ENCODE measurements at regions not wholly inside any gene's neighbourhood (a gene's known extent, or its start where the extent isn't known, plus 50 kb on each side); places are given as distances from the start of the nearest gene placed in this dataset.
"Not testable (repeated sequence)": the region's sequence is repeated elsewhere in the genome, so short reads cannot be mapped to it uniquely, and the experiment has no call there.

GRCh38 chr2:44087036-44087713, 81.5 kb upstream of the PPM1B start:
- DNase-seq = peak; percentile 20

DNA sequence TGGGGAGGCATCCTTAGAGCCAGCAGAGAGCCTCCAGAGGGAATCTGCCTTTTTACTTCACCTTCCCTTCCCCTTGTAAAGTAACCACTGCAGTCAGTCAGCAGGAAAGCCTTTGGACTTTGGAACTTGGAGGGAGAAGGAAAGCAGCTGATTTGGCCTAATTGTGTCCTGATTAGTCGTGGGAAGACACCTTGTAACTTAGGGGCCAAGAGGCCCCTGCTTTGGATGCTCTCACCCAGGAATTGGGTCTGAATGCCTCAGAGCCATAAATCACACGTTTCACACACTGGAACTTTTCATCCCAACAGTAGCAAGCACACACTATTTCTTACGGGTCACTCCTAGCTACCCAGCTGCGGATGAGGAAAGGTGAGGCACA, 81.0 kb upstream of the PPM1B start:
- DNase-seq = no peak

- not testable (repeated sequence) for DNase-seq
Measured at GRCh38 chr2:44092519-44092918, 76.2 kb upstream of the PPM1B start.

DNA sequence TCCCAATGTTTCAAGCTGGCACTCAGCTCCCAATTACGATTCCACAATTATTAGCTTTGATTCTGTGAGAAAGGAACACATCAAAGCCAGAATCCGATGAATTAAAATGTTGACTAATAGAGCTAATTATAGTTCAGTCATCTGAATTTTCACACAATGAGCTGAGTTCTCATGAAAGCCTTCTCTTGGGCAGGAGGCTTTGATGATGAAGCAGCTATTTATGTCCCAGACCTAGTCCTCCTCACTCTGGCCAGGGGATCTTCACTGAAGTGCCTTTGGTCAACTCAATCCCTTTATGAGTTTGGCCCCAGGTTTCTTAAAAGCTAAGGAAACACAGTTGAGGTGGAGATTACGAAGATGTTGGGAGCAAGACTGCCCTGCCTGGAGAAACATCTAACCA, 74.7 kb upstream of the PPM1B start:
- no peak for DNase-seq

DNA sequence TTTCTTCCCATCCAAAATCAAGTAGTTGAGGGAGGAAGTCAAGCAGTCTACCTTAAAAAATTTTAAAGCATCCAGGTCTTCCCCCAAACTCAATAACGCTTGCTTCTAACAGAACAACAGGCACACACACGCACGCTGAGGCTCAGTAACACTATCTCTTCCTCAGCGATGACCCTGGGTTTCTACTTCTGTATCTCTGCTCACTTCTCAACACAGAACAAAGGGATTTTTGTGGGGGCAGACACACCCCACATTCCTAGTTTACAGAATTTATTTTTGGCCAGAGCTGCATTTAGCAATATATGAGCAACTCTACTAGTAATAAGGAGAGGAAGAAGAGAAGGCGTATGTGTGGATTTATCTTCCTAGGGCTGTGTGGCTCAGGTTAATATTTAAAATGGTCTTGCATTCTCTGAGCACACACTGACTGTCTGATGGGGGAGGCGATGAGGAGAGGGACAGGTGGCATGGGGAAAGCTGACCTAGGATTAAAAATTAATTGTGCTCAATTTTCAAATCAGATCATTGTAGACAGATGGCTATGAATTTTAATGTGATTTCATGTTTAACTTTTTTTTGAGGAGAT, 71.3 kb upstream of the PPM1B start:
- DNase-seq = no peak

GRCh38 chr2:44098050-44098449, 70.6 kb upstream of the PPM1B start:
- no peak for DNase-seq

- DNase-seq = no peak
Measured at GRCh38 chr2:44098891-44099290, 69.8 kb upstream of the PPM1B start.

DNA sequence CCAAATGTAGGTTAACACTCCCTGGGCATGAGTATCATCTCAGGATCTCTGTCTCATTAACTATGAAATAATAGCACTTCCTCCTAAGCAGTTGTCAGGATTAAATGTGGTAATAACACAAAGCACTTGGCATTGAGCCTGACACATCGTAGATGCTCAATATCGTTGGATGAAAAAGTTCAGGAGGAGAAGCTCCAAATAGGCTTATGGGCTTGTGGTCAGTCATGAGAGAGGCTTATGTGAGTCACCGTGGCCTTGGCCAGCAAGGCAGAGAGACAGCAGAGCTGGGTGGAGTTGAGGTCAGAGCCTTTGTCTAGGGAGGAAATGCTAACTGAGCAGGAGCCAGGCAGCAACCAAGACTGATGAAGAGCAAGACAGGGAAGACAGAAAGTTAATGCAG, 68.3 kb upstream of the PPM1B start:
- DNase-seq = no peak

DNA sequence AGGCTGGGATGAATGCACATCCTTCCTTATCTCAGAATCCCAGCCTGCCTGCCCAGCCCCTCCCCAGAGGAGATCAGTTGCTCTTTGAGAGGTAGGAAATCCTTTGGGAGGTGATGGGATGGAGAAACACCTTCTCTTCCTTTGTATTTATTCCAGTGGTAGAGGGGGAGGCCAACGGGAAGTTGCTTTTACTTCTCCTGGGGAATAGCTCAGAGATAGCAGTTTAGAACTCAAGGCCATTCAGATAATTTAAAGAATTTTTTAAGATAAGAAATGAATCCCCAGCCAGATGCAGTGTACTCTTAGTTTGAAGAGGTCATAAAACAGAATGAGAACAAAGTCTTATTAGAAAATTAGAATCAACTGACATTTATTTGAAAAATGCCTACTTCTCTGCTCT, 67.4 kb upstream of the PPM1B start:
- no peak for DNase-seq

DNA sequence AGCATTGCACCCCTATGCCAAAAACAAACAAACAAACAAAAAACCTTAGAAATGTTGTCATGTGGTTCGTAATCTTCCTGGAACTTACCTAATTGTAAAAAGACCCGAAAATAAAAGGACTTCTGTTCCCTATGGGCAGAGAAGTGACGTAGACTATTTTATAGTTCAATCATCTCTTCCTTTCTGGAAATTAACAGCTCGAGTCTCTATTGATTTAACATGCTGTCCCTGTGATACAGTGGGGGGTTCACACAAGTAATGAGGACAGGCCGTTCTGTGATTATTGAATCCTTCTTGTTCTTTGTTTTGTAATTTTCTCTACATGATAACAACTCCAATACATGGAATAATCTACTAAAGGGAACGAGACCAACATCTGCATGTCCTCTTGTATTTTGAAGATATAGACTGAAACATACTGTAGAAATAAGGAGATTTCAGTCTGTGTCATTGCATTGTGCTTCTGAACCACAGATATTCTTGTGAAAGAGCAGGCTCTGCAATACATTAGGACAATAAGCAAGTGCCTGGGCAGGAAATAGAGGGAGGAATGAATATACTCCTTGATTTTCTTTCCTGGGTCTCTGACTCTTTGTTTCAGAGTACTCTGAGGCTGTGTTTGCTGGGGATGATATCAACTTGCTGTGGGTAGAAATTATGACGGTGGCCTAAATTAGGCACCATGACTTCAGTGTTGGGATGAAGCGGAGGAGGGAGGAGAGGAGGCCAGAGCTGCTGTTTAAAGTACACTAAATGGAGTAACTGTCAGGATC, 65.7 kb upstream of the PPM1B start:
- no peak for DNase-seq

DNA sequence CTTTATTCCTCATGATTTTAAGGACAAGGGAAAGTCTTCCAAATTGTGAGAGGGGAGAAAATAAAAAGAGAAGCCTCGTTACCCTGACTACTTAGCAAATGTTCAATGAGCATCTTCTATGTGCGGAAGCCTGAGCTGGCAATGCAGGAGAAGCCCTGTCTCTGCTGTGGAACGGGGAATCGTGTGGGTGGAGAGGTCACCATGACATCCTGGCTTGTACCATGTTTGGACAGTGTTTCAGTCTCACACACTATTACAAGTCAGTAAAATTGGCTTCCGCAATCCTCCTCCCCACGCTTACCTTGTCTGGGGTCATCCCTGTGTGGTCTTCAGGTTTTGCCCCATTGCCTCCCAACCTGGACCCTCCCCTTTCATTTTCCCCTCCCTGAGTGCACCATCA, 65.0 kb upstream of the PPM1B start:
- no peak for DNase-seq

- no peak for DNase-seq
Measured at GRCh38 chr2:44104855-44105271, 63.8 kb upstream of the PPM1B start.

DNA sequence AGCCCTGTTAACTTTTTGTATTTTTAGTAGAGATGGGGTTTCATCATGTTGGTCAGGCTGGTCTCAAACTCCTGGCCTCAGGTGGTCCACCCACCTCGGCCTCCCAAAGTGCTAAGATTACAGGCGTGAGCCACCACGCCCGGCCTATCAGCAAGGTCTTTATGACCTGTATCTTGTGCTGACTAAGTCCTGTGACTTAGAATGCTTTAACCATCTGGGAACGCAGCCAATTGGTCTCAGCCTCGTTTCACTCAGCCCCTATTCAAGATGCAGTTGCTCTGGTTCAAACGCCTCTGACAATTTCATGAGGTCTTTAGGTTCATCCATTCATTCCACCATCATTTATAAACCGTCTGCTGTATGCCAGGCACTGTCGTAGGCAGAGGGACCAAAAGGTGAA, 62.2 kb upstream of the PPM1B start:
- not testable (repeated sequence) for DNase-seq

DNA sequence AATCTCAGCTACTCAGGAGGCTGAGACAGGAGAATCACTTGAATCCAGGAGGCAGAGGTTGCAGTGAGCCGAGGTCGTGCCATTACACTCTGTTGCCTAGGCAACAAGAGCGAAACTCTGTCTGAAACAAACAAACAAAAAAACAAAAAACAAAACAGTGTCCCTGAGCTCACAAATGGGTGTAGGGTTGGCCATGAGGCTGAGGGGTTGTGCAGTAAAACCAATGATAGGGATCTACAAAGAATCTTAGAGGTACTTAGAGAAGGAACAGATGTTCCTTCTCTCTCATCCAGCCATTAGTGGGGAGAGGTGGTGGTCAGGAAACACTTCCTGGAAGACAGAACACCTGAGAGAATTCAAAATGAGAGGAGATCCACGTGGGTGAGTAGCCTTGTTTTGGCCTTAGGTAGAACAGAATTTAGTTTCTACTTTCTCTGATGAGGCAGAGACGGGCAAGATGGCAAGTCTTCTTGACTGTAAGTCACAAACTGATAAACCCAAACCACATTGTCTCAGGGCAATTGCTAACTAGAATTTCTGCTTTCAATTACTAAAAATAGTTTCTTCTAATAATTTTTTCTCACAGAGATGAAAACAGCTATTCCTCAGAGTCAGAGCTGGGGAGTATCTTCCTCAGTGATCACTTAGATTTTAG, 61.5 kb upstream of the PPM1B start:
- no peak for DNase-seq

GRCh38 chr2:44107974-44108373, 60.7 kb upstream of the PPM1B start:
- no peak for DNase-seq

DNA sequence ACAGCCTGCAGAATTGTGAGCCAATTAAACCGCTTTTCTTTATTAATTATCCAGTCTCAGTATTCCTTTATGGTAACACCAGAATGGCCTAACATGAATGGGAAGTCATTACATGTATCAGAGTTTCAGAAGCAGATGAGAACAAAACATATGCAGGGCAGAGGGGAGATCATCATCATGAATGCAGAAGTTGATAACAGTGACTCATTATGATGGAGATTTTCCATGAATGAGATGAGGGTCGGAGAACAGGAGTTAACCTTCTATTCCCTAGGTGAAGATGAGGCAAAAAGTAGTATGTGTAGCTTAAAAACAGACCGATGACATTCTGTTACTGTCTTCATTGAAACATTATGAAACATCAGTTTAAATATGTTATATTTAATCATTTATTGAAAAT, 59.5 kb upstream of the PPM1B start:
- no peak for DNase-seq

DNA sequence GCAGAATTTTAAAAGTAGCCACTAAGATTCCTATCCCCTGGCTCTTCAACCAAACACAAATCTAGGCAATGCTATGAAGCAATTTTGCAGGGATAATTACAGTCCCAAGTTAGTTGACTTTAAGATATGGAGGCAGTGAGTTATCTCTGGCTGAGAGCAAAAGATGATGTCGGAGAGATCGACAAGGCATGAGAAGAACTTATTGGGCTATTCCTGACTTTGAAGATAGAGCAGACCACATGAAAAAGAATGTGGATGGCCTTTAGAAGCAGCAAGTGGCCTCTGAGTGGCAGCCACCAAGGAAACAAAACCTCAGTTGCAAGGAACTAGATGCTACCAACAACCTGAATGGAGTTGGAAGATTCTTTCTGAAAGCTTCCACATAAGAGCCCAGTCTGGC, 58.2 kb upstream of the PPM1B start:
- no peak for DNase-seq

DNA sequence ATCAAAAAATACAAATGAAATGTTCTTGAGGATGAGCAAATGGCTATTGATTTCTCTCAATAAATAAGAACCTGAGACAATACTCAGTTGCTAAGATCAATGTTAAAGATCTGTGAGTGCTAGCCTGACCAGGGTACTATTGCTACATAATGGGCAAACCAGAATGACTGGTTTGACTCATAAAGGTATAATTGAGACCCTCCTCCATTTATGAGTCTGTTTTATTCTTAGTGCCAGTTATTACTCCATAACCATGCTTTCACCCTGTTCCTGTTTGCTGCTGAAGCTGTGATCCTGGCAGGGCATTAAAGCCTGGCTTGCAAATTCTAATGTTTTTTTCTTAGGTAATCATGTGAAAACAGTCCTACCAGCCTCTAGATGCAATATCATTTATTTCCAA, 56.6 kb upstream of the PPM1B start:
- no peak for DNase-seq

- no peak for DNase-seq
Measured at GRCh38 chr2:44116319-44116718, 52.4 kb upstream of the PPM1B start.

DNA sequence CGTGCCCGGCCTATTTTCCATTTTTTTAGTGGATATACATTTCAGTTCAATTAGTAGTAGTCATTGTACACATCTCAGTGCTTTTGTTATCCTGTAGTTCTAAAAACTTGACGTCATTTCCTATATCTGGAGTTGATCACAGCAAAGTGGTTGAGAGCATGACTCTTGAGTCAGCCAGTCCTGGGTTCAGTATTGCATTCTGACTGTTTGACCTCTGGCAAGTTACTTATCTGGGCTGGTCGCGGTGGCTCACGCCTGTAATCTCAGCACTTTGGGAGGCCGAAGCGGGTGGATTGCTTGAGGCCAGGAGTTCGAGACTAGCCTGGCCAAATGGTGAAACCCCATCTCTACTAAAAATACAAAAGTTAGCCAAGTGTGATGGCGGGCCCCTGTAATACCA, 50.4 kb upstream of the PPM1B start:
- no peak for DNase-seq
